Psoas muscle (tissue), 7 donors: ENCODE measurements at regions not wholly inside any gene's neighbourhood (a gene's known extent, or its start where the extent isn't known, plus 50 kb on each side); places are given as distances from the start of the nearest gene placed in this dataset.

Experiments used
- ATAC-seq, 4 donors: fragments of 200-7000 bp; cut with Tn5 transposase; one replicate each; pipeline ENCODE4 v1.9.1; 2020; ENCODE audit warnings: moderate library complexity in 3 of 4, mild to moderate bottlenecking in 2 of 4
- DNase-seq, 2 donors: peaks; one replicate each; pipeline ENCODE4 v3.0.0-alpha.2; 2020
- H3K27ac ChIP-seq: fragments of 200-600 bp; one replicate; pipeline ENCODE4 v1.8.0; 2022
- H3K27me3 ChIP-seq, 3 donors: fragments of 200-600 bp in 1 of 3; one replicate each; pipeline versions ENCODE4 v1.6.1 to v1.8.0; 2013 to 2022; ENCODE audit warnings: low read length in 2 of 3, mild to moderate bottlenecking in 2 of 3, moderate library complexity in 1 of 3; ENCODE audit not compliant: insufficient read depth in 3 of 3
- H3K36me3 ChIP-seq, 2 donors: fragments of 200-600 bp in 1 of 2; one replicate each; pipeline versions ENCODE4 v1.6.1 to v1.8.0; 2013 to 2022; ENCODE audit warnings: low read depth in 1 of 2, mild to moderate bottlenecking in 1 of 2, moderate library complexity in 1 of 2; ENCODE audit not compliant: insufficient read depth in 1 of 2
- H3K4me1 ChIP-seq: fragments of 200-600 bp; one replicate; pipeline ENCODE4 v1.8.0; 2022
- H3K4me3 ChIP-seq: fragments of 200-600 bp; one replicate; pipeline ENCODE4 v1.8.0; 2022; ENCODE audit warnings: mild to moderate bottlenecking
- H3K9me3 ChIP-seq: fragments of 200-600 bp; one replicate; pipeline ENCODE4 v1.8.0; 2022
- WGBS, 3 donors: extraction: QIAGEN DNeasy Blood & Tissue Kit; methylation state at CpG; one replicate each; pipeline versions ENCODE4 v1.1.6 to v1.1.7; 2013; 5-methylcytosine and 5-hydroxymethylcytosine counted together
- intact Hi-C, 2 donors: fragments of 100-400 bp; cut with DNase I; formaldehyde crosslinking; loops; one replicate each; pipeline versions ENCODE4 v1.11.0 to v1.14.2; 2022
- TF ChIP-seq, protein P1 (sequence below): fragments of 200-600 bp; IDR thresholded peaks from one replicate; pipeline ENCODE4 v1.8.0; 2022; ENCODE audit warnings: antibody characterized with exemption
- donor health status: healthy with polysubstance abuse.
- donor health status: DM: no; HTN: no; CAD: no; lungs with moderate emphysema.
- donor health status: Bipolar disorder and iron deficiency.
- donor health status: healthy.
- donor health status: DM: yes; HTN: yes; CAD: no.
- donor health status: DM: no; HTN: no; CAD: no.
- donor health status: DM: yes; HTN: yes; CAD: no.

DNA sequence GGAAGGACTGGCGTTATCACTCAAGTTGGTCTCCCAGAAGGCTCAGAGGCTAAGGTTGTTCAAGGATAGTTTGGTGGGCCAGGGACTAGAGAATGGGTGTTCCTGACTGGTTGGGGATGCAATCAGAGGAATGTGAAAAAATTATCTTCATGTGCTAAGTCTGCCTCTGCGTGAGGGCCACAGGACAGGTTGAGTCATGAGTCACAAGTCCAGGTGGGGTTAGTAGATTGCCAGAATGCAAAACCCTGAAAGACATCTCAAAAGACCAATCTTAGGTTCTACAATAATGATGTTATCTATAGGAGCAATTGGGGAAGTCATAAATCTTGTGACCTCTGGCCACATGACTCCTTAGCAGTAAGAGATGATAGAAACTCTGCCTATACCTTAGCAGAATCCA is 220.1 kb upstream of the EEA1 start:
- H3K9me3 ChIP-seq: no peaks in the 10 kb centered on the region
- WGBS, 3 donors: 94 to 98% (median 98%) methylated on average over 2 of the region's 2 CpGs
- no peak overlapping the region for H3K27ac ChIP-seq
- TF ChIP-seq, protein P1, sequence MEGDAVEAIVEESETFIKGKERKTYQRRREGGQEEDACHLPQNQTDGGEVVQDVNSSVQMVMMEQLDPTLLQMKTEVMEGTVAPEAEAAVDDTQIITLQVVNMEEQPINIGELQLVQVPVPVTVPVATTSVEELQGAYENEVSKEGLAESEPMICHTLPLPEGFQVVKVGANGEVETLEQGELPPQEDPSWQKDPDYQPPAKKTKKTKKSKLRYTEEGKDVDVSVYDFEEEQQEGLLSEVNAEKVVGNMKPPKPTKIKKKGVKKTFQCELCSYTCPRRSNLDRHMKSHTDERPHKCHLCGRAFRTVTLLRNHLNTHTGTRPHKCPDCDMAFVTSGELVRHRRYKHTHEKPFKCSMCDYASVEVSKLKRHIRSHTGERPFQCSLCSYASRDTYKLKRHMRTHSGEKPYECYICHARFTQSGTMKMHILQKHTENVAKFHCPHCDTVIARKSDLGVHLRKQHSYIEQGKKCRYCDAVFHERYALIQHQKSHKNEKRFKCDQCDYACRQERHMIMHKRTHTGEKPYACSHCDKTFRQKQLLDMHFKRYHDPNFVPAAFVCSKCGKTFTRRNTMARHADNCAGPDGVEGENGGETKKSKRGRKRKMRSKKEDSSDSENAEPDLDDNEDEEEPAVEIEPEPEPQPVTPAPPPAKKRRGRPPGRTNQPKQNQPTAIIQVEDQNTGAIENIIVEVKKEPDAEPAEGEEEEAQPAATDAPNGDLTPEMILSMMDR: no peak
- DNase-seq: no peak
- intact Hi-C loops: no loop called here
- H3K27me3 ChIP-seq: no peaks in the 10 kb centered on the region
- H3K36me3 ChIP-seq: no peaks in the 10 kb centered on the region
- peaks cover 26% of the 10 kb centered on the region for H3K4me1 ChIP-seq
- H3K4me3 ChIP-seq: no peak overlapping the region
- no peak for ATAC-seq

DNA sequence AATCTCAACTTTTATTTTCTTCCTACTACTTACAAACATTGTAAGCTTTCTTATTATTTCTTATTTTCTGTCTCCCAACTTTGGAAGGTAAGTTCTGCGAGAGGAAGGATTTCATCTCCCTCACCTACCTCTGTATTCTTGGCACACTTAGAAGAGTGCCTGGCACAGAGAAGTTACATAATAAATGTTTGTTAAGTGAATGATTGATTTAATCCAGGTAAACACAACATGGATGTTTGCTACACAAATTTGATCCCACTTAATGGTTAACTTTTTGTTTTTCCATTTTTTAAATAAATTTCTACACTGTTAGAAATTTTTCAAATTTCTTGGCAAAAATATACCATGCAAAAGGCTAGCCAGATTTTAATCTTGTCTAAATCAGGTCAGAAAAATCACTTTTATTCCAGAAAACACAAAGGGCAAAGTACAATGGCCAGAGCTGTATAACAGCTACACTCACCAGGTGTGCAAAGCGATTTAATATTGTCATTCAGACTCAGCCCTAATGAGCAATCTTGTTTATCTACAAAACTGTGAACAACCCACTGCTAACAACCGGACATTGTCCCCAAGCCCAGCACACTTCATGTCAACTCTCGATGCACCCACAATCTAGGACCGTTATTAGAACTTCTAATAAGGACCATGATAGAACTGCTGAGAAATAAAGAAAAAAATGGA is 222.1 kb upstream of the EEA1 start:
- WGBS, 3 donors: 87 to 93% (median 89%) methylated on average over 5 of the region's 5 CpGs
- H3K27me3 ChIP-seq: no peaks in the 10 kb centered on the region
- TF ChIP-seq, protein P1: no peak
- DNase-seq (no peak), ATAC-seq (no peak)
- no peaks in the 10 kb centered on the region for H3K9me3 ChIP-seq
- peaks cover 20% of the 10 kb centered on the region for H3K4me1 ChIP-seq
- no peaks in the 10 kb centered on the region for H3K36me3 ChIP-seq
- no peak overlapping the region for H3K4me3 ChIP-seq
- no peak overlapping the region for H3K27ac ChIP-seq
- intact Hi-C loops: no loop called here

DNA sequence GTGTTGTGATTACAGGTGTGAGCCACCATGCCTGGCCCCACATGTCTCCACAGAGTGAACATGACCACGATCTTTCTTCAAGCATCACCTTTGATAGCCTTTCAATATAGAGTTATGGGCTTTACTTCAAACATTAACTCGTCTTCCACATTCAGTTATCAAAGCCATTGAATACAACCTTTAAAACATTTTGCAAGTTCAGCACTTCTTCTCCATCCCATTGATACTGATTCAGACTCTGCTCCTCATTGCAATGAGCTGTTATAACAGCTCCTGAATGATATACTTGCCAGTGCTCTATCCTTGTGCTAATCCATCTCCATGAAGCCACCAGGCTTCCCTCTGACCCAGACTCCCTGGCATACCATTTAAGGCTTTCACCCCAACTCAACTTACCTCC is 223.5 kb upstream of the EEA1 start:
- H3K36me3 ChIP-seq: no peaks in the 10 kb centered on the region
- no peak overlapping the region for H3K27ac ChIP-seq
- 91 to 97% (median 96%) methylated on average over 2 of the region's 2 CpGs for WGBS, 3 donors
- no peaks in the 10 kb centered on the region for H3K9me3 ChIP-seq
- H3K4me1 ChIP-seq: peaks cover 10% of the 10 kb centered on the region
- no peak for ATAC-seq
- intact Hi-C loops: no loop called here
- no peak overlapping the region for H3K4me3 ChIP-seq
- no peaks in the 10 kb centered on the region for H3K27me3 ChIP-seq
- TF ChIP-seq, protein P1: no peak
- DNase-seq: no peak

DNA sequence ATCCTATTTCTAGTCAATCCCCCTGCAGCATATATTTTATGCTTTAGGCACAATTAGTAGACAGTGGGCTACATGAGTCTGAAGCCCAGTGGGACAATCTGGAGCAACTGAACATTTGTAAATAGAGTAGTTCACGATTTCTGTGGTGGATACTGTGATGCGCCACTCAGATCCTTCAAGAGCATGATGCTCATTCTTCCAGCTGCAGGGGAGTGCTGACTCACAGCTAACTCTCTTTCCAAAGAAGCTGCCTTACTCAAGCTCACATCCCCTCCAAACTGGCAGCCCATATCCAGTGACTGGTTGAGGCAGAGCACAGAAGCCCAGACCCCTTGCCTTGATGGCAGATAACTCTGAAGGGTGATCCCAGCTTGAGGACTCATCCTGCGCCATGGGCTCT is 224.2 kb upstream of the EEA1 start:
- ATAC-seq (no peak), DNase-seq (no peak)
- no peaks in the 10 kb centered on the region for H3K36me3 ChIP-seq
- no peak overlapping the region for H3K4me3 ChIP-seq
- H3K4me1 ChIP-seq: peaks cover 3% of the 10 kb centered on the region
- H3K27ac ChIP-seq: no peak overlapping the region
- 93 to 98% (median 93%) methylated on average over 3 of the region's 3 CpGs for WGBS, 3 donors
- no peaks in the 10 kb centered on the region for H3K9me3 ChIP-seq
- H3K27me3 ChIP-seq: no peaks in the 10 kb centered on the region
- TF ChIP-seq, protein P1: no peak
- intact Hi-C loops: no loop called here
